ENCODE measurements at regions not wholly inside any gene's neighbourhood (a gene's known extent, or its start where the extent isn't known, plus 50 kb on each side); places are given as distances from the start of the nearest gene placed in this dataset.
A peak's percentile ranks its signal among the peaks of the same experiment; 100 is the strongest.

GRCh38 chr14:29461506-29461905 lies 466.1 kb downstream of the PRKD1 start:
- no peak for DNase-seq (ENCODE audit: low spot score)

DNA sequence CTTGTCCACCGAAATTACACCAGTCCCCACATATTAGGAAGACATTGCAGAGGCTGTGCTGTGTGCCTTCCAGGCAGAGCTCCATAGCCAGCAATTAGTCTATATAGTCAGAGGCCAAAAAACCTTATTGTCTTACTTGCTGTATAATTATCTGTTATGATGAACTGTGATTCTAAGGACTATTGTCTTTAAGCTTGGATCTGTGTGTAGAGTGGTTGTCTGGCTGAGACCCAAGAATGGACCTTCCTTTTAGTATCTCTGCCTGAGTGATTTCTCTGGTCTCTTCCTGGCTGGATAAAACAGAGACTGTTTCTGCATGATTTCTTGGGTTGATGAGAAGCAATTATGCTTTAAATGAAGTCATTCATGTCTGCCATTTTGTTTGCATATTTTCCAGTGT lies 465.3 kb downstream of the PRKD1 start:
- DNase-seq (ENCODE audit: low spot score): no peak

DNA sequence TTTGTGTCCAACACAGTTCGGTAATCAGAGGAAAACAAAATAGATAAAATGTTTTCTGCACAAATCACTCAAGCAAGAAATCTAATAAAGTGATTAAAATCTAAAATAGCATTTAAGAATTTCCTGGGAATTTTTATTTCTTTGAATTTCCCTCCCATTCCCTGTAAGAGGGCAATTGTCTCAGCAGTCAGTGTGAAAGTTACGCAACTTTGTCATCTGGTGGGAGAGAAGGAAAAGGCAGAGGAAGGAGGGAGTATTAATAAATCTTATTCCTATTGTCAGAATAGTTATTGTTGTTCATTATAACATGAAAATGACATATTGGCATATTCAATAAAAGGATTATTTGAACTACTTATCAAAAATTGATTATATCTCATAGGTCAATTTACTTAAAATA lies 464.9 kb downstream of the PRKD1 start:
- DNase-seq (ENCODE audit: low spot score): no peak

DNA sequence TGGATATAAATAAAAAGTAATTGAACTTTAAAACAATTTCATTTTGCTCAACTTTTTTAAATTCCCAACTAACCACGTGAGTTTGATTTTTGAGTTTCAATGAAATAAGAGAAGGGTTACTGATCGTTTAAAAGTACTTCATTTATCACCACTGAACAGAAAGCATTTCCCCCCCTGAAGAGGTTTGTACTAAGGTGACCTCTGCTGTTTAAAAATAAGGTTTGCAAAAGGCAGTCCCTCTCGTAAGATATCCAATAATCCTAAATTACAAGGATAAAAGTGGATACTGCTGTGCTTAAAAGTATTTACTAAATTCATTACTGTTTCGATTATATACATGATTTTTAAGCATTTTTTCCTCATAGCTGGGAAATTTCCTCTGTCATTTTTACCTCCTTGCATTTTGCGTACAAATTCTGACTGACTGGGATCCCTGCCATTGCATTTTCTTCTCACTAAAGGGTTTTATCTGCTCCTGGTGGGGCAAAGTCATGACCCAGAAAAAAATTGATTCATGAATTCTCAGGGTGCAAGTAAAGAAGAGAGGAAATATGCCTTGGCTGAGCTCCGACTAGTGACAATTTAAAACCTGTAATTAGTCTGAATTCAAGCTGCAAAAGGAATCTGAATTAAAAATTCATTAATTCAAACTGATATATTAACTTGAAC lies 463.8 kb downstream of the PRKD1 start:
- DNase-seq (ENCODE audit: low spot score): no peak

GRCh38 chr14:29465095-29465494 lies 462.6 kb downstream of the PRKD1 start:
- DNase-seq (ENCODE audit: low spot score): no peak

GRCh38 chr14:29475641-29476040 lies 452.0 kb downstream of the PRKD1 start:
- no peak for DNase-seq (ENCODE audit: low spot score)

GRCh38 chr14:29486132-29486531 lies 441.5 kb downstream of the PRKD1 start:
- no peak for DNase-seq (ENCODE audit: low spot score)

DNA sequence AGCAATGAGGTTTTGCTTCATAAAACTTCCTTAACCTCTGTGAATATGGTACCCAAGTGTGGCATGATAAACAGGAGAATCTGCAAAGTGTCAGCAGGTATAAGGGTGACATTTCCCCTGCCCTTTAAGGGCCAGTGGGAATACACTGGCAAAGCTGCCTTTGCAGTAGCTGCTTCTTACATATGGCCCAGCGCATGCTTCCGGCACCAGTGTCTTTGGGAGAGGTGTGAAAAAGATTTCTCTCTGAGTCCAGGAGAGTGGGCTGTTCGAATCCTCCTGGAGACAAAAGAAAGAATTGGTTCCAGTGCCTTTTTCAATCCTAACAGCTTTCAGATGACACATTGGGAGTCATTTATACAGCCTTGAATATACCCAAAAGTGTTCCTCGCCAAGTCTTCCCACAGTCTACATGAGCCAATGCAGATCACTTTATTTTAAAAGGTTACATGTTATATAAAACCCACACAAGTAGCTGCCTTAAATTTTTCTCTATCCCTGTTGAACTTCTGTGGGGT lies 437.7 kb downstream of the PRKD1 start:
- no peak for DNase-seq (ENCODE audit: low spot score)

GRCh38 chr14:29493849-29494248 lies 433.8 kb downstream of the PRKD1 start:
- DNase-seq (ENCODE audit: low spot score): no peak

DNA sequence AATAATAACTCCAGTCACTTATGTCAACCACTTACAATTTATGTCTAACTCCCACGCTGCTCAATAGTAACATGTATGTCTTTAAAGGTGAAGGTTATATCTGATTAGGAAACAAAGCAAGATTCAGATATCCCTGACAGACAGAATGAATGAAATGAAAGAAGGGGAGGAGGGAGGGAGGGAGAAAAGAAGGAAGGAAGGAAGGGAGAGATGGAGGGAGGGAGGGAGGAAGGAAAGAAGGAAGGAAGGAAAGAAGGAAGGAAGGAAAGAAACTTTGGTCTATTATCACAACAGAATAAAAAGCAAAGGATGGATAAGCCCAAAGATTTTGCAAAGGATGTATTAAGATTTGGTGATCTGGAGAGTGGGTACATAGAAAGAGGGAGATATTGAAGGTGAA lies 433.3 kb downstream of the PRKD1 start:
- no peak for DNase-seq (ENCODE audit: low spot score)

DNA sequence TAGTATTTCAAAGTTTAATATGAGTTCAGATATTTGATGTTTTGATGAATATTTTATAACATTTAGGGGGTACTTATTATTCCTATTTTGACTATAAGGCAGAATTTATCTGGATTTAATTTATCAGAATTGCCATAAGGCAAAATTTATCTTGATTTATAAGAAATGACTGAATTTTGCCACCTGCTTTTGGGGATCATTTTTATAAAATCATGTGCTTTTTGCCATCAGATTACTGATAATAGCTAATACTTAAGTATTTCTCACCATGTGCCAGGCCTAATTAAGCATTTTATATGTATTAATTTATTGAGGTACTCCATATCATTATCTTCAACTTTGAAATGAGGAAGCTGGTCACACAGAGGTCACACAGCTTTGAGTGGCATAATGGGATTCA lies 423.7 kb downstream of the PRKD1 start:
- DNase-seq (ENCODE audit: low spot score): no peak

DNA sequence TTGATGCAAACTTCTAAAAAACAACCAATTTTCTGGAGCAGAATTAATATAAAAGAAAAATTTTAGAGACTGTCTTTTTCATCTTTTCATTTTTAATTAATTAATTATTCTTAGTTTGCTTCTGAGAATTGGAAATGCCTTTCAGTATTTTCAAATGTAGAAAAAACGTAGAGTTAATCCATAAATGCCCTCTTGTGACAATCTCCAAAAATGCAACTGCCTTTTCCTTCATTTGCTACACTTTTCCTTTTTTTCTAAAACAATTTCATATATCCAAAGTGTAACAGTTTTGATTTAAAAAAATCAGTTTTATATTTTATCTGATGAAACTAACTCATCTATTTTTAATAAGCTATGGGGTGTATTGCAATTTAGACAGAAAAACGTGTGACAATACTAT lies 409.3 kb downstream of the PRKD1 start:
- no peak for DNase-seq (ENCODE audit: low spot score)

GRCh38 chr14:29521526-29522137 lies 406.0 kb downstream of the PRKD1 start:
- peak; percentile 15 for DNase-seq (ENCODE audit: low spot score)
